Neutrophil (primary cell): ENCODE measurements at regions not wholly inside any gene's neighbourhood (a gene's known extent, or its start where the extent isn't known, plus 50 kb on each side); places are given as distances from the start of the nearest gene placed in this dataset.

Experiments used
- H3K27ac ChIP-seq: fragments of 200-600 bp; sonication (generic); 2 replicates; pipeline ENCODE4 v1.5.1; 2016; ENCODE audit warnings: mild to moderate bottlenecking, moderate library complexity
- H3K27me3 ChIP-seq: fragments of 200-600 bp; sonication (generic); 2 replicates; pipeline ENCODE4 v1.6.0; 2016; ENCODE audit warnings: mild to moderate bottlenecking
- H3K36me3 ChIP-seq: fragments of 200-600 bp; sonication (generic); 2 replicates; pipeline ENCODE4 v1.5.1; 2017
- H3K4me1 ChIP-seq, 2 experiments: fragments of 200-600 bp in 1 of 2; sonication (generic) in 1 of 2; 1 replicate in 1 of 2; 2 replicates in 1 of 2; pipeline versions ENCODE4 v1.5.1 to v1.6.1; 2013 to 2016; ENCODE audit warnings: low read depth in 1 of 2, low read length in 1 of 2, mild to moderate bottlenecking in 1 of 2, moderate library complexity in 1 of 2; ENCODE audit not compliant: control insufficient read depth in 1 of 2, insufficient read depth in 1 of 2
- H3K4me3 ChIP-seq, 2 experiments: fragments of 200-600 bp in 1 of 2; sonication (generic) in 1 of 2; 1 replicate in 1 of 2; 2 replicates in 1 of 2; pipeline ENCODE4 v1.5.1; 2013 to 2016; ENCODE audit warnings: low read depth in 1 of 2, low read length in 1 of 2, mild to moderate bottlenecking in 1 of 2, moderate library complexity in 1 of 2
- H3K9me3 ChIP-seq: fragments of 200-600 bp; sonication (generic); 2 replicates; pipeline ENCODE4 v1.5.1; 2016
- CTCF ChIP-seq: fragments of 200-600 bp; sonication (generic); IDR thresholded peaks from 2 replicates; pipeline ENCODE4 v1.5.1; 2016; ENCODE audit warnings: antibody characterized with exemption

DNA sequence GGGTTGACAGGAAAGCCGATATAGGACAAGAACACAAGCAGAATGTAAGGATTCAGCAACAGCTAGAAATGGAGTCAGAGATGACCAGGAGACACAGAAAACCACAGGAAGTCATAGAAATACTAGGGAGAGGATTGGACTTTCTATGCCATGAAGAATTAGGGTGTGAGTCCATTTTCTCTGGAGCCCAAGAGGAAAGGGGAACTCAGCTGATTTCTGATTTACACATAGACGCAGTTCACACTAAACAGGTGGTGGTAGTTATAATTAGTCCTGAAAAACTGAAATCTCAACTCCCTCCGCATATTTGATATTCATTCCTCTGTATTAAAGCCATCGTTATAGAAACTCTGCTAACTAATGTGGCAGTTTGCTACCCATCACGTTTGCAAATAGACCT lies 292.7 kb upstream of the STT3B start:
- H3K4me3 ChIP-seq: no peak overlapping the region
- peaks cover 0 to 3% of the 10 kb centered on the region in 2 experiments for H3K4me1 ChIP-seq
- H3K36me3 ChIP-seq: no peaks in the 10 kb centered on the region
- H3K27ac ChIP-seq: no peak overlapping the region
- H3K27me3 ChIP-seq: no peaks in the 10 kb centered on the region
- TF ChIP-seq CTCF: no peak
- H3K9me3 ChIP-seq: no peaks in the 10 kb centered on the region

- Histone ChIP-seq H3K4me3 (no peak overlapping the region), H3K27ac (no peak overlapping the region), H3K27me3 (no peaks in the 10 kb centered on the region), H3K36me3 (no peaks in the 10 kb centered on the region), H3K4me1 (no peaks in the 10 kb centered on the region), H3K9me3 (no peaks in the 10 kb centered on the region)
- TF ChIP-seq CTCF: no peak
Measured at GRCh38 chr3:31240466-31240865, 292.3 kb upstream of the STT3B start.

- TF ChIP-seq CTCF: no peak
- H3K27me3 ChIP-seq: no peaks in the 10 kb centered on the region
- H3K4me3 ChIP-seq: no peak overlapping the region
- H3K4me1 ChIP-seq: no peaks in the 10 kb centered on the region
- no peaks in the 10 kb centered on the region for H3K9me3 ChIP-seq
- H3K36me3 ChIP-seq: no peaks in the 10 kb centered on the region
- H3K27ac ChIP-seq: no peak overlapping the region
Measured at GRCh38 chr3:31240874-31241273, 291.9 kb upstream of the STT3B start.

GRCh38 chr3:31241533-31241932 lies 291.2 kb upstream of the STT3B start:
- Histone ChIP-seq H3K36me3 (no peaks in the 10 kb centered on the region), H3K4me1 (no peaks in the 10 kb centered on the region), H3K4me3 (no peak overlapping the region), H3K9me3 (no peaks in the 10 kb centered on the region), H3K27me3 (no peaks in the 10 kb centered on the region), H3K27ac (no peak overlapping the region)
- TF ChIP-seq CTCF: no peak

DNA sequence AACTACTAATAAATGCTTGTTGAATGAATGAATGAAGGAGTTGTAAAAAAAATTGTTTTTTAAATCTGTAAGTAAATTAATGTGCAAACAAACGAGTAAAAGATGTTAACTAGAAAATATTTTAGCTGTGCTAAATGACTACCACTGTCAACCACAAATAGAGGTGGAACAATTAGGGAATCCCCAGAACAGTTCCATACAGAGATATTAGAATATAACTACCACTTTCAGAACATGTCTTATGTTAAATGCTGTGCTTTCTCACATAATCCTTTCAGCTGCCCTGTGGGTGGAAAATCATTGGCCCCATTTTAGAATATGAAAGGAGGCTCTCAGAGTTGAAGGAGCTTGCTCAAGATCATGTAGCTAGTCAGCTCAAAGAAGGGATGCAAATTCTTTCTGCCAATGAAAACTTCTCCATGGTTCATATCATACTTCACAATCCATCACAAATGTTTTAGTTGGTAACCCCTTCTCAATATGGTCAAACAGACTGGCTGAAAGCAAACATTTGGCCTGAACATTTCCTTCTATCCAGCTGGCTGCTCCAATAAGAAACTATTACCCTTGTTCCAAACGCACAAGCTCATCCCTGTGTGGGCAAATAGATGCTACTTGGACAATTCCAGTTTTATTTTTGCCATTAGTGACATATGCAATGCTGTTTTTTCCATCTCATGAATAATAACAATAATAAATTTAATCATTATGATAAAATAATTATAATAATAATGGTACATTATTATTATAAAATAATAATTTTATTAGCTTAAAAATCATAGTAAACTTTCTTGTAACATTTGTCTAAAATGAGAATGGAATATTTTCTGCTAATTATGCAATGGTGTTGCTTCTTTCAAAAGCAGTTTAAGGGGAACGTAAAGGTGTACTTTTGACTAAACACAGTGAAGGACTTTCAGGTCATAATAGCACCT lies 290.4 kb upstream of the STT3B start:
- H3K27ac ChIP-seq: no peak overlapping the region
- H3K36me3 ChIP-seq: no peaks in the 10 kb centered on the region
- no peak overlapping the region for H3K4me3 ChIP-seq
- no peaks in the 10 kb centered on the region for H3K27me3 ChIP-seq
- no peak for TF ChIP-seq CTCF
- H3K9me3 ChIP-seq: no peaks in the 10 kb centered on the region
- no peaks in the 10 kb centered on the region for H3K4me1 ChIP-seq
